ENCODE measurements at regions not wholly inside any gene's neighbourhood (a gene's known extent, or its start where the extent isn't known, plus 50 kb on each side); places are given as distances from the start of the nearest gene placed in this dataset.
"Not testable (repeated sequence)": the region's sequence is repeated elsewhere in the genome, so short reads cannot be mapped to it uniquely, and the experiment has no call there.

GRCh38 chr2:177002983-177003382 lies 209.6 kb upstream of the HNRNPA3 start:
- DNase-seq (ENCODE audit: low read depth): no peak
- TF ChIP-seq CTCF (IDR thresholded peaks at IDR 0.05; ENCODE audit: low read depth, low read length, missing control alignments): no peak
- in situ Hi-C loops (cut with HindIII; ENCODE audit: low sequenced_read_pairs): no loop called here

GRCh38 chr2:177007726-177008125 lies 204.9 kb upstream of the HNRNPA3 start:
- in situ Hi-C loops (cut with HindIII; ENCODE audit: low sequenced_read_pairs); DNase-seq (ENCODE audit: low read depth); H3K4me3 ChIP-seq (ENCODE audit: low read depth, low read length): not testable (repeated sequence)

More at GRCh38 chr2:177002983-177003382, 209.6 kb upstream of the HNRNPA3 start:
- no peak overlapping the region for H3K4me3 ChIP-seq (ENCODE audit: low read depth, low read length)

- DNase-seq (ENCODE audit: low read depth); H3K4me3 ChIP-seq (ENCODE audit: low read depth, low read length); in situ Hi-C loops (cut with HindIII; ENCODE audit: low sequenced_read_pairs): not testable (repeated sequence)
These were observed 203.9 kb upstream of the HNRNPA3 start for GRCh38 chr2:177008662-177009061.

DNA sequence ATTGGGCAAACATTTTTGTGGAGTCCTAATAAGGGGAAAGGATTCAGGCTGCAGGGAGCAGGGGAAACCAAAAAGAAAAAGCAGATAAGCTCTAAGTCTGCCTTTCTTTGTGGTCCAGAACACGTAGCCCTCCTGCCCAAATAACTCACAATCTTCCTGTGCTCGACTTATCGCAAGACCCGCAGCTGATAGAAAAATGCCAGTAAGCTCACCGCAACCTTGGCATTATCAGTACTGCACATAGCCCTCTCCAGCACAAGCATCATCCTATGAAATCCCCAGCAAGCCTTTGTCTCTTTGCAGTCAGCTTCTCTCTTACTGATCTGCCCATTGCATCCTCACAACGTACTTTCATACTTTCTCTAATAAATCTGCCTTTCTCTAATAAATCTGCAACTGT lies 202.4 kb upstream of the HNRNPA3 start:
- in situ Hi-C loops (cut with HindIII; ENCODE audit: low sequenced_read_pairs): no loop called here
- TF ChIP-seq CTCF (IDR thresholded peaks at IDR 0.05; ENCODE audit: low read depth, low read length, missing control alignments): no peak
- no peak overlapping the region for H3K4me3 ChIP-seq (ENCODE audit: low read depth, low read length)
- DNase-seq (ENCODE audit: low read depth): no peak

GRCh38 chr2:177010861-177011260 lies 201.7 kb upstream of the HNRNPA3 start:
- no peak overlapping the region for H3K4me3 ChIP-seq (ENCODE audit: low read depth, low read length)
- TF ChIP-seq CTCF (IDR thresholded peaks at IDR 0.05; ENCODE audit: low read depth, low read length, missing control alignments): no peak
- in situ Hi-C loops (cut with HindIII; ENCODE audit: low sequenced_read_pairs): no loop called here
- no peak for DNase-seq (ENCODE audit: low read depth)

DNA sequence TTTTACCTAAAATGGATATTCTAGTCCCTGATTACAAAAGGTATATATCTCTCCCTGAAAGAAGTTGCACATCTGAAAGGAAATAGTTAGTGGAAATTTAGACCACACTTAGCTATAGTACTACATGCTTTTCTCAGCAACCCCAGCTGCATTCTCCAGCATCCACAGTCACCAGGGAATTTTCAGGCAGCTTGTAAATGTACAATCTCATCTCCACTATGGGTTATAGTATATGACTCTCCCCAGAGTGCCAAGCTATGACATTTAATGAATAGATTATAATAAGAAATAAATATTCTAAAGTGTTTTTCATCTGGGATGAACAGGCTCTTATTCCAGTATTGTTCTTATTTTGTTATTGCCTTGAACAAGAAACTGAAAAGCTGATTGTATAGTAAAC lies 197.6 kb upstream of the HNRNPA3 start:
- no peak overlapping the region for H3K4me3 ChIP-seq (ENCODE audit: low read depth, low read length)
- TF ChIP-seq CTCF (IDR thresholded peaks at IDR 0.05; ENCODE audit: low read depth, low read length, missing control alignments): no peak
- in situ Hi-C loops (cut with HindIII; ENCODE audit: low sequenced_read_pairs): no loop called here
- no peak for DNase-seq (ENCODE audit: low read depth)

GRCh38 chr2:177015356-177015923 lies 197.2 kb upstream of the HNRNPA3 start:
- TF ChIP-seq CTCF (IDR thresholded peaks at IDR 0.05; ENCODE audit: low read depth, low read length, missing control alignments): no peak
- no peak for DNase-seq (ENCODE audit: low read depth)
- H3K4me3 ChIP-seq (ENCODE audit: low read depth, low read length): no peak overlapping the region
- in situ Hi-C loops (cut with HindIII; ENCODE audit: low sequenced_read_pairs): no loop called here

Measured in astrocyte of the cerebellum (primary cell).